Left lung (tissue), 4 donors: ENCODE measurements at regions not wholly inside any gene's neighbourhood (a gene's known extent, or its start where the extent isn't known, plus 50 kb on each side); places are given as distances from the start of the nearest gene placed in this dataset.

Experiments
- ATAC-seq: fragments of 200-7000 bp; cut with Tn5 transposase; one replicate; pipeline ENCODE4 v1.9.1; 2020; ENCODE audit warnings: moderate library complexity
- DNase-seq, 4 donors: peaks; one replicate each; pipeline ENCODE4 v3.0.0-alpha.2; 2013 to 2020
- H3K27ac ChIP-seq, 2 donors: fragments of 200-600 bp; sonication (generic) in 1 of 2; one replicate each; pipeline versions ENCODE4 v1.5.0 to v1.8.0; 2020 to 2021
- H3K27me3 ChIP-seq, 2 donors: fragments of 200-600 bp; sonication (generic) in 1 of 2; one replicate each; pipeline versions ENCODE4 v1.5.0 to v1.8.0; 2020 to 2021
- H3K36me3 ChIP-seq, 2 donors: fragments of 200-600 bp; sonication (generic) in 1 of 2; one replicate each; pipeline versions ENCODE4 v1.5.0 to v1.8.0; 2020 to 2021
- H3K4me1 ChIP-seq, 2 donors: fragments of 200-600 bp; one replicate each; pipeline ENCODE4 v1.8.0; 2021
- H3K4me3 ChIP-seq, 2 donors: fragments of 200-600 bp; sonication (generic) in 1 of 2; one replicate each; pipeline versions ENCODE4 v1.5.0 to v1.8.0; 2020 to 2021; ENCODE audit warnings: mild to moderate bottlenecking in 1 of 2
- H3K9me3 ChIP-seq, 2 donors: fragments of 200-600 bp; sonication (generic) in 1 of 2; one replicate each; pipeline versions ENCODE4 v1.5.0 to v1.8.0; 2020 to 2021
- CTCF ChIP-seq, 2 donors: fragments of 200-600 bp; sonication (generic) in 1 of 2; IDR thresholded peaks; one replicate each; pipeline versions ENCODE4 v1.5.0 to v1.8.0; 2021; ENCODE audit warnings: antibody characterized with exemption in 2 of 2
- intact Hi-C, 2 donors: fragments of 100-400 bp; cut with DNase I; formaldehyde crosslinking; loops; one replicate each; pipeline versions ENCODE4 v1.11.2 to v1.14.2; 2022
- donor health status: DM: no; HTN: yes; CAD: no.
- donor health status: DM: no; HTN: no; CAD: no.

GRCh38 chr7:20862554-20862953, 75.9 kb upstream of the SP8 start:
- no peak for TF ChIP-seq CTCF (IDR thresholded peaks at IDR 0.05)
- DNase-seq, result no peak
- H3K36me3 ChIP-seq, result no peaks in the 10 kb centered on the region

DNA sequence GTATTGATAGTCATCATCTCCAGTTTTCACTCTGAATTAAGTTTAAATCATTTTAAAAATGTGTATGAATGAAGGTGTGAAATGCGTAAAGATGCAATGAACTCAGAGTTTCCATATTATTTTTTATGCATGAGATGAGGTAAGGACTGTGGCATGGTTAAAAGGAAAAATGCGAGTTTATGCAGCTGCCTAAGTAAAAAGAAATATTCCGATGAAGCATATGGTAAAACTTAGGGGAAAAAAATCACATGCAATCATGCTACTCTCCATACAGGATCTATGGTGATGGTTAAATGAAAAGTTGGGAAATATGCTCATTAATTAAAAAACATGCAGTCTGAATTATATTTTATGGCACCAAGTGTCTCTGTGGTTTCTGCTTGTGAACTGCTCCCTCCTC, 77.5 kb upstream of the SP8 start:
- ATAC-seq (no peak), DNase-seq (no peak)
- intact Hi-C loops, result no loop called here

More at GRCh38 chr7:20862554-20862953, 75.9 kb upstream of the SP8 start:
- intact Hi-C loops, result no loop called here
- Histone ChIP-seq H3K4me1 (no peaks in the 10 kb centered on the region), H3K9me3 (no peaks in the 10 kb centered on the region), H3K27ac (no peak overlapping the region), H3K4me3 (no peak overlapping the region), H3K27me3 (no peaks in the 10 kb centered on the region)
- ATAC-seq, result no peak

DNA sequence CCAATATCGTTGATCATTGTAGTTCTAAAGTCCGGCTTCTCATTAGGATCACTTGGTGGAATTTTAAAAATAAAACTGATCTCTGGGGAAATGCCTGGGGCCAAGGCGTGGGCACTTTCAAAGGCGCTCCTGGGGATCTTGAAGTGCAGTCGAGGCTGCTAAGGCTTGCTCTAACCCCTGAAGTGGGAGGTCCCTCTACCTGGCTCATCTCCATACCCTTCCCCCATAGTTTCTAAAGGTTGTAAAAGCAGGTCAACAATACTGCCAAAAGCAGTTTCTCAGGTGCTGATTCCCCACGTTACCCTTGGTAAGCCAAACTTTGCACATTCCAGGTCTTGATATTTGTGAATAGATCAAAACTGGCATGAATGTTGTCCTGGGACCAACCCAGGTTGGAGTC, 79.0 kb upstream of the SP8 start:
- TF ChIP-seq CTCF (IDR thresholded peaks at IDR 0.05), result no peak
- H3K4me1 ChIP-seq, result no peaks in the 10 kb centered on the region
- intact Hi-C loops, result no loop called here
- H3K27ac ChIP-seq, result no peak overlapping the region
- H3K27me3 ChIP-seq, result no peaks in the 10 kb centered on the region
- DNase-seq (no peak), ATAC-seq (no peak)
- no peaks in the 10 kb centered on the region for H3K9me3 ChIP-seq
- H3K4me3 ChIP-seq, result no peak overlapping the region
- H3K36me3 ChIP-seq, result no peaks in the 10 kb centered on the region

More for the DNA sequence above, 77.5 kb upstream of the SP8 start:
- H3K9me3 ChIP-seq, result no peaks in the 10 kb centered on the region
- no peaks in the 10 kb centered on the region for H3K27me3 ChIP-seq
- no peak overlapping the region for H3K27ac ChIP-seq
- H3K4me3 ChIP-seq, result no peak overlapping the region
- H3K36me3 ChIP-seq, result no peaks in the 10 kb centered on the region
- no peaks in the 10 kb centered on the region for H3K4me1 ChIP-seq
- TF ChIP-seq CTCF (IDR thresholded peaks at IDR 0.05), result no peak

GRCh38 chr7:20870977-20871376, 84.3 kb upstream of the SP8 start:
- TF ChIP-seq CTCF (IDR thresholded peaks at IDR 0.05), result no peak
- DNase-seq (no peak), ATAC-seq (no peak)
- H3K4me1 ChIP-seq, result no peaks in the 10 kb centered on the region
- no peak overlapping the region for H3K27ac ChIP-seq
- H3K27me3 ChIP-seq, result no peaks in the 10 kb centered on the region
- H3K4me3 ChIP-seq, result no peak overlapping the region
- no peaks in the 10 kb centered on the region for H3K36me3 ChIP-seq
- H3K9me3 ChIP-seq, result no peaks in the 10 kb centered on the region
- intact Hi-C loops, result no loop called here

DNA sequence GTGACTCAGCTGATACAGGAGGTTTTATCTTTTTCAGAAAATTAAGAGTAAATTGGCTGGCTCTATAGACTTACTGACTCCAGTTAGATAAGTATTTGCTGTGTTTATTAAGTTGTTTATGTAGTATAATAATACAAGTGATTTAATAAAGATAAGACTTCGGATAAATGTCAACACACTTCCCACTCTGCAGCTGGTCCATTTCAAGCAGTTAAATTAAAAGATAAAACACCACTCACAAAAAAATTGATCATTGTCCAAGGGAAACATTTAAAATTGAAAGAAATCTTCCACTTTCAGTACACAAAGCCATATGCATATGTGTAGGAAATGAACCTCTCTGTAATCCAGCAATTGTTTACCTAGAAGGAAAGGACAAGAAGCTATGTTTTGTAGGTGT, 106.1 kb upstream of the SP8 start:
- H3K9me3 ChIP-seq, result peaks cover 0 to 8% of the 10 kb centered on the region in 2 donors
- ATAC-seq, result no peak
- DNase-seq, result peak in 2 of 4 donors; percentile 26 to 34
- no peak overlapping the region for H3K4me3 ChIP-seq
- no peak for TF ChIP-seq CTCF (IDR thresholded peaks at IDR 0.05)
- no peaks in the 10 kb centered on the region for H3K4me1 ChIP-seq
- intact Hi-C loops, result no loop called here
- no peaks in the 10 kb centered on the region for H3K27me3 ChIP-seq
- H3K36me3 ChIP-seq, result no peaks in the 10 kb centered on the region
- no peak overlapping the region for H3K27ac ChIP-seq
